IMR-90 (cell line): ENCODE measurements at regions not wholly inside any gene's neighbourhood (a gene's known extent, or its start where the extent isn't known, plus 50 kb on each side); places are given as distances from the start of the nearest gene placed in this dataset.

Experiments
- CEBPB ChIP-seq: IDR thresholded peaks from 2 replicates; pipeline ENCODE4 v1.6.1; 2012; ENCODE audit warnings: low read depth, low read length, improper control_type of control experiment
- POLR2A ChIP-seq: IDR thresholded peaks from 2 replicates; pipeline ENCODE4 v1.6.1; 2012; ENCODE audit warnings: mild to moderate bottlenecking, low read depth, low read length
- RAD21 ChIP-seq: IDR thresholded peaks from 2 replicates; pipeline ENCODE4 v1.6.1; 2012; ENCODE audit warnings: low read length, improper control_type of control experiment
- TF ChIP-seq, protein P1 (sequence below): conservative IDR thresholded peaks from 2 replicates; pipeline ENCODE4 v1.5.1; 2012; ENCODE audit warnings: mild to moderate bottlenecking, low read depth, low read length, improper control_type of control experiment

DNA sequence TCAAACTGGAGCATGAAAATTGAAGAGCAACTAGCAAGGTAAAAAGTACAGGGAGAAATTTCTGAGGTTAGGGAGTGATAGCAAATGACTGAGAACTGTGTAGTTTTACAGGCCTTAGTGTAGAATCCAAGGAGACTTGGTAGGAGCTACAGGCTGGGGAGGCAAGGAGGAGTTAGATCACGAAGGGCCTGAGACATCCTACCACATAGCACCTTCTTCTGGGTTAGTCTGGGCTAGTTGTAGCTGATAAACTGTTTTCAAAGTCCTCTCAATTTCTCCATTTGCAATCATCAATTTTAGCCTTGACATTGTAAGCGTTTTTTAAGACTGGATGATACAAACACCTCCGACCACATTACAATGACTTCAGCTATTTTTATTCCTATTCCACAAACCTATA is 209.7 kb downstream of the TMEM200A start:
- TF ChIP-seq POLR2A = no peak
- TF ChIP-seq, protein P1, sequence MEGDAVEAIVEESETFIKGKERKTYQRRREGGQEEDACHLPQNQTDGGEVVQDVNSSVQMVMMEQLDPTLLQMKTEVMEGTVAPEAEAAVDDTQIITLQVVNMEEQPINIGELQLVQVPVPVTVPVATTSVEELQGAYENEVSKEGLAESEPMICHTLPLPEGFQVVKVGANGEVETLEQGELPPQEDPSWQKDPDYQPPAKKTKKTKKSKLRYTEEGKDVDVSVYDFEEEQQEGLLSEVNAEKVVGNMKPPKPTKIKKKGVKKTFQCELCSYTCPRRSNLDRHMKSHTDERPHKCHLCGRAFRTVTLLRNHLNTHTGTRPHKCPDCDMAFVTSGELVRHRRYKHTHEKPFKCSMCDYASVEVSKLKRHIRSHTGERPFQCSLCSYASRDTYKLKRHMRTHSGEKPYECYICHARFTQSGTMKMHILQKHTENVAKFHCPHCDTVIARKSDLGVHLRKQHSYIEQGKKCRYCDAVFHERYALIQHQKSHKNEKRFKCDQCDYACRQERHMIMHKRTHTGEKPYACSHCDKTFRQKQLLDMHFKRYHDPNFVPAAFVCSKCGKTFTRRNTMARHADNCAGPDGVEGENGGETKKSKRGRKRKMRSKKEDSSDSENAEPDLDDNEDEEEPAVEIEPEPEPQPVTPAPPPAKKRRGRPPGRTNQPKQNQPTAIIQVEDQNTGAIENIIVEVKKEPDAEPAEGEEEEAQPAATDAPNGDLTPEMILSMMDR = no peak
- TF ChIP-seq CEBPB = no peak
- no peak for TF ChIP-seq RAD21
